Liver (tissue), 3 donors: ENCODE measurements at regions not wholly inside any gene's neighbourhood (a gene's known extent, or its start where the extent isn't known, plus 50 kb on each side); places are given as distances from the start of the nearest gene placed in this dataset.

Experiments used
- EGR1 ChIP-seq, 2 donors: IDR thresholded peaks; 2 replicates each; pipeline ENCODE4 v1.6.1; 2016 to 2018; ENCODE audit warnings: antibody characterized with exemption in 2 of 2, low read depth in 2 of 2
- FOXA1 ChIP-seq: IDR thresholded peaks from 2 replicates; pipeline ENCODE4 v1.6.1; 2016; ENCODE audit warnings: antibody characterized with exemption
- HNF4G ChIP-seq: IDR thresholded peaks from 2 replicates; pipeline ENCODE4 v1.6.1; 2016; ENCODE audit warnings: antibody characterized with exemption
- JUND ChIP-seq, 2 donors: IDR thresholded peaks; 2 replicates each; pipeline ENCODE4 v1.6.1; 2016; ENCODE audit warnings: antibody characterized with exemption in 2 of 2
- RAD21 ChIP-seq, 2 donors: IDR thresholded peaks; 2 replicates each; pipeline ENCODE4 v1.6.1; 2016; ENCODE audit warnings: antibody characterized with exemption in 2 of 2, mild to moderate bottlenecking in 2 of 2
- SP1 ChIP-seq: IDR thresholded peaks from 2 replicates; pipeline ENCODE4 v1.6.1; 2018; ENCODE audit warnings: antibody characterized with exemption, mild to moderate bottlenecking
- TAF1 ChIP-seq: conservative IDR thresholded peaks from 2 replicates; pipeline ENCODE4 v1.6.1; 2016; ENCODE audit warnings: antibody characterized with exemption, mild to moderate bottlenecking
- YY1 ChIP-seq: IDR thresholded peaks from 2 replicates; pipeline ENCODE4 v1.6.1; 2016; ENCODE audit warnings: antibody characterized with exemption, mild to moderate bottlenecking
- TF ChIP-seq, protein P1 (sequence below): fragments of 150-350 bp; IDR thresholded peaks from 2 replicates; pipeline ENCODE4 v1.5.1; 2017; ENCODE audit warnings: improper control_type of control experiment, low read depth, low read length; ENCODE audit not compliant: missing input control
- TF ChIP-seq, protein P2 (sequence below): IDR thresholded peaks from 2 replicates; pipeline ENCODE4 v1.6.1; 2016; ENCODE audit warnings: antibody characterized with exemption
- TF ChIP-seq, protein P3 (sequence below): IDR thresholded peaks from 2 replicates; pipeline ENCODE4 v1.6.1; 2016; ENCODE audit warnings: antibody characterized with exemption
- TF ChIP-seq, protein P4 (sequence below): IDR thresholded peaks from 2 replicates; pipeline ENCODE4 v1.6.1; 2016; ENCODE audit warnings: antibody characterized with exemption, mild to moderate bottlenecking
- donor health status: healthy.
- donor health status: healthy.

DNA sequence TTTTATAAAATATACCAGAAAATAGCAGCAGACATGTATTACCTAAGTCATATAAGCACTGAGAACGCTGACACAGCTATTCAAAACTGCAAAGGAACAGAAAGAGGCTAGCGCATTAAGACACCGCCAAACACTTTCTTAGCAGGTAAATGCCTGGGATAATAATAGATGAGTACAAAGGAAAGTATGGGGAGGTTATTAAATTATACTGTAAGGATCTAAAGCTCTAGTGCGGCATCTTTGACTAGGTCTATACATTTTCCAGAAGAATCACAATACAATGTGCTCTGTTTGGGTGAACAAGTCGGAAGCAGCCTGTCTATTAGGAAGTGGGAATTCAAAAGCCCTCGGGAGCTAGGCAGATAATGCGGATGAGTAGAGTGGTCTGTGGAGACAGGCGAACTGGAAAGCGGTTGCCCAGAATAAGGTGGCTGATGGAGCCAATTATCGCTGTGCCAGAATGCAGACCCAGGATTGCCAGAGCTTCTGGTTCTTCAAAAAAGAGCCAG lies 443.6 kb upstream of the TENM3 start:
- TF ChIP-seq HNF4G (no peak), YY1 (no peak), EGR1 (IDR thresholded peaks at IDR 0.05; ENCODE audit: low read depth in 2 of 2) (no peak), SP1 (no peak), TAF1 (no peak), RAD21 (IDR thresholded peaks at IDR 0.05) (no peak), JUND (IDR thresholded peaks at IDR 0.05) (no peak), FOXA1 (no peak)
- TF ChIP-seq, protein P1, sequence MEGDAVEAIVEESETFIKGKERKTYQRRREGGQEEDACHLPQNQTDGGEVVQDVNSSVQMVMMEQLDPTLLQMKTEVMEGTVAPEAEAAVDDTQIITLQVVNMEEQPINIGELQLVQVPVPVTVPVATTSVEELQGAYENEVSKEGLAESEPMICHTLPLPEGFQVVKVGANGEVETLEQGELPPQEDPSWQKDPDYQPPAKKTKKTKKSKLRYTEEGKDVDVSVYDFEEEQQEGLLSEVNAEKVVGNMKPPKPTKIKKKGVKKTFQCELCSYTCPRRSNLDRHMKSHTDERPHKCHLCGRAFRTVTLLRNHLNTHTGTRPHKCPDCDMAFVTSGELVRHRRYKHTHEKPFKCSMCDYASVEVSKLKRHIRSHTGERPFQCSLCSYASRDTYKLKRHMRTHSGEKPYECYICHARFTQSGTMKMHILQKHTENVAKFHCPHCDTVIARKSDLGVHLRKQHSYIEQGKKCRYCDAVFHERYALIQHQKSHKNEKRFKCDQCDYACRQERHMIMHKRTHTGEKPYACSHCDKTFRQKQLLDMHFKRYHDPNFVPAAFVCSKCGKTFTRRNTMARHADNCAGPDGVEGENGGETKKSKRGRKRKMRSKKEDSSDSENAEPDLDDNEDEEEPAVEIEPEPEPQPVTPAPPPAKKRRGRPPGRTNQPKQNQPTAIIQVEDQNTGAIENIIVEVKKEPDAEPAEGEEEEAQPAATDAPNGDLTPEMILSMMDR = no peak
- TF ChIP-seq, protein P2, sequence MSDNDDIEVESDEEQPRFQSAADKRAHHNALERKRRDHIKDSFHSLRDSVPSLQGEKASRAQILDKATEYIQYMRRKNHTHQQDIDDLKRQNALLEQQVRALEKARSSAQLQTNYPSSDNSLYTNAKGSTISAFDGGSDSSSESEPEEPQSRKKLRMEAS = no peak
- TF ChIP-seq, protein P3, sequence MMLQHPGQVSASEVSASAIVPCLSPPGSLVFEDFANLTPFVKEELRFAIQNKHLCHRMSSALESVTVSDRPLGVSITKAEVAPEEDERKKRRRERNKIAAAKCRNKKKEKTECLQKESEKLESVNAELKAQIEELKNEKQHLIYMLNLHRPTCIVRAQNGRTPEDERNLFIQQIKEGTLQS = no peak
- TF ChIP-seq, protein P4, sequence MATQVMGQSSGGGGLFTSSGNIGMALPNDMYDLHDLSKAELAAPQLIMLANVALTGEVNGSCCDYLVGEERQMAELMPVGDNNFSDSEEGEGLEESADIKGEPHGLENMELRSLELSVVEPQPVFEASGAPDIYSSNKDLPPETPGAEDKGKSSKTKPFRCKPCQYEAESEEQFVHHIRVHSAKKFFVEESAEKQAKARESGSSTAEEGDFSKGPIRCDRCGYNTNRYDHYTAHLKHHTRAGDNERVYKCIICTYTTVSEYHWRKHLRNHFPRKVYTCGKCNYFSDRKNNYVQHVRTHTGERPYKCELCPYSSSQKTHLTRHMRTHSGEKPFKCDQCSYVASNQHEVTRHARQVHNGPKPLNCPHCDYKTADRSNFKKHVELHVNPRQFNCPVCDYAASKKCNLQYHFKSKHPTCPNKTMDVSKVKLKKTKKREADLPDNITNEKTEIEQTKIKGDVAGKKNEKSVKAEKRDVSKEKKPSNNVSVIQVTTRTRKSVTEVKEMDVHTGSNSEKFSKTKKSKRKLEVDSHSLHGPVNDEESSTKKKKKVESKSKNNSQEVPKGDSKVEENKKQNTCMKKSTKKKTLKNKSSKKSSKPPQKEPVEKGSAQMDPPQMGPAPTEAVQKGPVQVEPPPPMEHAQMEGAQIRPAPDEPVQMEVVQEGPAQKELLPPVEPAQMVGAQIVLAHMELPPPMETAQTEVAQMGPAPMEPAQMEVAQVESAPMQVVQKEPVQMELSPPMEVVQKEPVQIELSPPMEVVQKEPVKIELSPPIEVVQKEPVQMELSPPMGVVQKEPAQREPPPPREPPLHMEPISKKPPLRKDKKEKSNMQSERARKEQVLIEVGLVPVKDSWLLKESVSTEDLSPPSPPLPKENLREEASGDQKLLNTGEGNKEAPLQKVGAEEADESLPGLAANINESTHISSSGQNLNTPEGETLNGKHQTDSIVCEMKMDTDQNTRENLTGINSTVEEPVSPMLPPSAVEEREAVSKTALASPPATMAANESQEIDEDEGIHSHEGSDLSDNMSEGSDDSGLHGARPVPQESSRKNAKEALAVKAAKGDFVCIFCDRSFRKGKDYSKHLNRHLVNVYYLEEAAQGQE = no peak
